HCT116 (cell line): ENCODE measurements at regions not wholly inside any gene's neighbourhood (a gene's known extent, or its start where the extent isn't known, plus 50 kb on each side); places are given as distances from the start of the nearest gene placed in this dataset.

Experiments used
- ATAC-seq: fragments of 200-7000 bp; cut with Tn5 transposase; 2 replicates; pipeline ENCODE4 v1.9.1; 2020; ENCODE audit warnings: mild to moderate bottlenecking, moderate library complexity
- BruUV-seq: library from RNA; stranded (reverse); fragments of 400-500 nt; replicated peaks from 2 replicates; lab custom pipeline; 2021; lab: Mats Ljungman, UMichigan
- CTCF ChIA-PET: fragments of 300-600 bp; sonication (Branson Sonifier 250); formaldehyde crosslinking; loops from one replicate; lab custom pipeline; 2021; ENCODE audit warnings: antibody characterized with exemption; lab: Charles Lee
- POLR2A ChIA-PET: fragments of 300-600, 350-600 bp; sonication (Branson Sonifier 250); formaldehyde crosslinking; loops from one replicate; lab custom pipeline; 2021; ENCODE audit warnings: antibody characterized with exemption; lab: Charles Lee
- RAD21 ChIA-PET, 2 experiments: fragments of 300-600 bp; sonication (Branson Sonifier 250); formaldehyde crosslinking; loops; one replicate each; lab custom pipeline; 2023; ENCODE audit warnings: low total read pairs in 2 of 2; ENCODE audit not compliant: uncharacterized antibody in 2 of 2, unreplicated experiment in 2 of 2, low non-redundant PET in 1 of 2; lab: Charles Lee
- DNase-seq: peaks from one replicate; pipeline ENCODE4 v3.0.0-alpha.2; 2010; ENCODE audit warnings: low read depth, low spot score
- H2AFZ ChIP-seq: fragments of 200-600 bp; shearing (Covaris generic), sonication (generic); 2 replicates; pipeline ENCODE4 v1.6.1; 2017; ENCODE audit warnings: low read depth, mixed run types, mixed read lengths, antibody characterized with exemption, low read length; ENCODE audit not compliant: poor library complexity, severe bottlenecking
- H3K27ac ChIP-seq: 2 replicates; pipeline ENCODE4 v1.5.1; 2012; ENCODE audit warnings: low read depth, low read length
- H3K27me3 ChIP-seq: fragments of 200-600 bp; sonication (generic); 2 replicates; pipeline ENCODE4 v1.6.1; 2016; ENCODE audit warnings: mixed run types, low read length, mixed read lengths; ENCODE audit not compliant: insufficient read depth
- H3K36me3 ChIP-seq, 2 experiments: fragments of 200-500 bp in 1 of 2; fragments of 200-600 bp in 1 of 2; sonication (Bioruptor generic) in 1 of 2; sonication (generic) in 1 of 2; 2 replicates each; pipeline versions ENCODE4 v1.5.1 to v1.6.1; 2014 to 2016; ENCODE audit warnings: low read length in 2 of 2, inconsistent platforms in 1 of 2, mixed read lengths in 1 of 2, mixed run types in 1 of 2; ENCODE audit not compliant: insufficient read depth in 2 of 2, control insufficient read depth in 1 of 2
- H3K4me1 ChIP-seq, 2 experiments: fragments of 200-600 bp in 1 of 2; sonication (generic) in 1 of 2; 2 replicates each; pipeline versions ENCODE4 v1.5.1 to v1.6.1; 2012 to 2017; ENCODE audit warnings: low read length in 2 of 2, inconsistent platforms in 1 of 2, mild to moderate bottlenecking in 1 of 2, mixed read lengths in 1 of 2, mixed run types in 1 of 2, moderate library complexity in 1 of 2; ENCODE audit not compliant: insufficient read depth in 2 of 2, control insufficient read depth in 1 of 2
- H3K4me2 ChIP-seq: fragments of 200-600 bp; sonication (generic); 2 replicates; pipeline ENCODE4 v1.6.1; 2017; ENCODE audit warnings: mixed run types, low read length, mixed read lengths
- H3K4me3 ChIP-seq, 2 experiments: fragments of 200-600 bp in 1 of 2; sonication (generic) in 1 of 2; replicated peaks in 1 of 2; 2 replicates each; pipeline ENCODE4 v1.5.1; 2011 to 2016; ENCODE audit warnings: low read length in 2 of 2, control low read depth in 1 of 2, low read depth in 1 of 2, mild to moderate bottlenecking in 1 of 2, mixed read lengths in 1 of 2, mixed run types in 1 of 2
- H3K79me2 ChIP-seq: fragments of 200-600 bp; sonication (generic); 2 replicates; pipeline ENCODE4 v1.6.1; 2017; ENCODE audit warnings: mild to moderate bottlenecking, mixed run types, low read length, moderate library complexity, mixed read lengths; ENCODE audit not compliant: insufficient read depth
- H3K9ac ChIP-seq: fragments of 200-600 bp; sonication (generic); 2 replicates; pipeline ENCODE4 v1.6.1; 2016; ENCODE audit warnings: low read length, mixed read lengths
- H3K9me2 ChIP-seq: fragments of 200-600 bp; sonication (generic), shearing (Covaris generic); 2 replicates; pipeline ENCODE4 v1.6.1; 2017; ENCODE audit warnings: mixed run types, mild to moderate bottlenecking, moderate library complexity; ENCODE audit not compliant: insufficient read depth
- H3K9me3 ChIP-seq, 2 experiments: fragments of 200-500 bp in 1 of 2; fragments of 200-600 bp in 1 of 2; sonication (Bioruptor generic) in 1 of 2; sonication (generic) in 1 of 2; 2 replicates each; pipeline ENCODE4 v1.6.1; 2014 to 2017; ENCODE audit warnings: low read length in 2 of 2, mixed read lengths in 2 of 2, inconsistent platforms in 1 of 2, low read depth in 1 of 2, mild to moderate bottlenecking in 1 of 2, mixed run types in 1 of 2, moderate library complexity in 1 of 2; ENCODE audit not compliant: control insufficient read depth in 1 of 2, insufficient read depth in 1 of 2
- H4K20me1 ChIP-seq: fragments of 200-600 bp; sonication (generic), shearing (Covaris generic); 2 replicates; pipeline ENCODE4 v1.6.1; 2017; ENCODE audit warnings: mixed run types, mild to moderate bottlenecking, moderate library complexity; ENCODE audit not compliant: insufficient read depth
- CBX3 ChIP-seq: IDR thresholded peaks from 2 replicates; pipeline ENCODE4 v1.6.1; 2012; ENCODE audit warnings: low read depth
- EGR1 ChIP-seq: IDR thresholded peaks from 2 replicates; pipeline ENCODE4 v1.6.1; 2012; ENCODE audit warnings: low read depth
- ELF1 ChIP-seq: IDR thresholded peaks from 2 replicates; pipeline ENCODE4 v1.6.1; 2012; ENCODE audit warnings: low read depth, borderline replicate concordance
- FOSL1 ChIP-seq: IDR thresholded peaks from 2 replicates; pipeline ENCODE4 v1.6.1; 2012; ENCODE audit warnings: low read depth
- JUND ChIP-seq: IDR thresholded peaks from 2 replicates; pipeline ENCODE4 v1.6.1; 2012
- POLR2AphosphoS5 ChIP-seq: IDR thresholded peaks from 2 replicates; pipeline ENCODE4 v1.6.1; 2011; ENCODE audit warnings: mild to moderate bottlenecking, low read depth, low read length, moderate library complexity
- RAD21 ChIP-seq: IDR thresholded peaks from 2 replicates; pipeline ENCODE4 v1.6.1; 2012; ENCODE audit warnings: low read depth, mild to moderate bottlenecking
- SIN3A ChIP-seq: IDR thresholded peaks from 2 replicates; pipeline ENCODE4 v1.6.1; 2012; ENCODE audit warnings: low read depth
- SP1 ChIP-seq: IDR thresholded peaks from 2 replicates; pipeline ENCODE4 v1.6.1; 2012; ENCODE audit warnings: low read depth
- SRF ChIP-seq: IDR thresholded peaks from 2 replicates; pipeline ENCODE4 v1.6.1; 2012; ENCODE audit warnings: low read depth
- TCF7L2 ChIP-seq: IDR thresholded peaks from 2 replicates; pipeline ENCODE4 v1.7.0; 2011; ENCODE audit warnings: borderline replicate concordance, inconsistent platforms; ENCODE audit not compliant: insufficient read depth, insufficient read length; ENCODE audit errors: extremely low read depth
- YY1 ChIP-seq: IDR thresholded peaks from 2 replicates; pipeline ENCODE4 v1.6.1; 2011; ENCODE audit warnings: low read length, low read depth, moderate library complexity, mild to moderate bottlenecking; ENCODE audit not compliant: insufficient replicate concordance; ENCODE audit errors: extremely low read depth
- ZFX ChIP-seq: fragments of 450-650 bp; IDR thresholded peaks from 2 replicates; pipeline ENCODE4 v1.6.1; 2017
- intact Hi-C: fragments of 100-400 bp; cut with micrococcal nuclease; formaldehyde crosslinking; loops from 2 replicates; pipeline ENCODE4 v1.10.0; 2022
- TF ChIP-seq, protein P1 (sequence below): IDR thresholded peaks from 2 replicates; pipeline ENCODE4 v1.6.1; 2012; ENCODE audit warnings: low read depth
- TF ChIP-seq, protein P2 (sequence below), 3 experiments: fragments of 200-600 bp in 1 of 3; sonication (generic) in 1 of 3; IDR thresholded peaks in 2 of 3; conservative IDR thresholded peaks in 1 of 3; 2 replicates each; pipeline ENCODE4 v1.5.1; 2012 to 2017; ENCODE audit warnings: low read depth in 2 of 3, low read length in 2 of 3, antibody characterized with exemption in 1 of 3, borderline replicate concordance in 1 of 3, control low read depth in 1 of 3, mild to moderate bottlenecking in 1 of 3, mixed read lengths in 1 of 3, mixed run types in 1 of 3, moderate library complexity in 1 of 3; ENCODE audit not compliant: insufficient read depth in 1 of 3
- TF ChIP-seq, protein P3 (sequence below): IDR thresholded peaks from 2 replicates; pipeline ENCODE4 v1.6.1; 2012
- TF ChIP-seq, protein P4 (sequence below): IDR thresholded peaks from 2 replicates; pipeline ENCODE4 v1.6.1; 2012
- TF ChIP-seq, protein P5 (sequence below): IDR thresholded peaks from 2 replicates; pipeline ENCODE4 v1.6.1; 2011; ENCODE audit warnings: mild to moderate bottlenecking, low read length, moderate library complexity; ENCODE audit not compliant: insufficient replicate concordance; ENCODE audit errors: extremely low read depth

DNA sequence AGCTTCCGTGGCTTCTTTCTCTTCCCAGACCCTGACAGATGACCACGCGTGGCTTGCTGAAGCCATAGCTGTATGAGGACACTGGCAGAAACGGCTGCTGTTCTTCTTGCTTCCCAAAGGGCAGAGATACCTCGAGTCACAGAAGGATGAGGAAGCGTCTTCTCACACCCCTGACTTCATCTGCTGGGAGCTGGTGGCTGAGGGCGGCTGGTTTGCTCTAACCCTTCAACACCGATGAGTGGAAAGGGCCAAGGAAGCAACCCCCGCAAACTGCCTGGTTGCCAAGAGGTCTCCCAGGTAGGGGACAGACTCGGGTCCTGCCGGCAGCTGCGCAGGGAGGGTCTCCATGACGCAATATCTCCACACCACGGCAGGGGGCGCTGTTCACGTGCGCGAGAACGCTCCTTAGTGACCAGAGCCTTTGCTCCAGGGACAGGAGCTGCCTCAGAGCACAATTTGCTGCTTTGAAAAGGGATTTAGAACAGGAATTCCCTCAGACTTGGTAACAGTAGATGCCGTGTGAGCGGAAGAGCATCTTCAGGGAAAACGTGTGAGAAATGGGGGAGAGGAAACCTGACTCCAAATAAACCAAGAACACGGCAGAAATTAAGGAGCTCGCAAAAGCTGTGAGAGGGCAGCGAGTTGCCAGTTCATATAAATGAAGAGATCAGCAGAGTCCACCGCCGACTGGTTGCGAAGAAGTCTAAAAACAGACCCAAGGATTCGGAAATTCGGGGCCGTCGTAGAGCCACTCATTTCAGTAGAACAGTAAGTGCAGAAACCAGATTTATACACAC is 80.2 kb downstream of the ERMARD start:
- POLR2A ChIA-PET: no interaction called here
- Histone ChIP-seq H2AFZ (peak overlapping the region; percentile 88), H3K4me3 (no peak overlapping the region), H3K9me3 (no peaks in the 10 kb centered on the region), H4K20me1 (no peaks in the 10 kb centered on the region), H3K4me1 (peaks cover 0 to 6% of the 10 kb centered on the region in 2 experiments; a peak in 1 of 4 replicates), H3K27ac (no peak overlapping the region), H3K27me3 (peaks cover 5% of the 10 kb centered on the region; the same call in 1 of the 2 replicates), H3K4me2 (peak overlapping the region; percentile 48), H3K36me3 (no peaks in the 10 kb centered on the region), H3K79me2 (no peaks in the 10 kb centered on the region), H3K9ac (no peak overlapping the region), H3K9me2 (no peaks in the 10 kb centered on the region)
- DNase-seq (peak; percentile 38), ATAC-seq (peak; percentile 98)
- RAD21 ChIA-PET: interaction anchor here (0.8 to 1.5 kb wide), 3 partner anchors 685 to 698 kb away, joined by 4 to 7 read pairs (median 4); no protein-coding TSS in a partner anchor
- no TSS peak for BruUV-seq
- intact Hi-C loops: loop anchor here (1.0 to 10.0 kb wide), 4 partner anchors 433 to 699 kb away; no protein-coding TSS in a partner anchor
- CTCF ChIA-PET: interaction anchor here (0.5 to 1.6 kb wide), 26 partner anchors 10 to 875 kb away, joined by 3 to 39 read pairs (median 4); no protein-coding TSS in a partner anchor
- TF ChIP-seq, protein P1, sequence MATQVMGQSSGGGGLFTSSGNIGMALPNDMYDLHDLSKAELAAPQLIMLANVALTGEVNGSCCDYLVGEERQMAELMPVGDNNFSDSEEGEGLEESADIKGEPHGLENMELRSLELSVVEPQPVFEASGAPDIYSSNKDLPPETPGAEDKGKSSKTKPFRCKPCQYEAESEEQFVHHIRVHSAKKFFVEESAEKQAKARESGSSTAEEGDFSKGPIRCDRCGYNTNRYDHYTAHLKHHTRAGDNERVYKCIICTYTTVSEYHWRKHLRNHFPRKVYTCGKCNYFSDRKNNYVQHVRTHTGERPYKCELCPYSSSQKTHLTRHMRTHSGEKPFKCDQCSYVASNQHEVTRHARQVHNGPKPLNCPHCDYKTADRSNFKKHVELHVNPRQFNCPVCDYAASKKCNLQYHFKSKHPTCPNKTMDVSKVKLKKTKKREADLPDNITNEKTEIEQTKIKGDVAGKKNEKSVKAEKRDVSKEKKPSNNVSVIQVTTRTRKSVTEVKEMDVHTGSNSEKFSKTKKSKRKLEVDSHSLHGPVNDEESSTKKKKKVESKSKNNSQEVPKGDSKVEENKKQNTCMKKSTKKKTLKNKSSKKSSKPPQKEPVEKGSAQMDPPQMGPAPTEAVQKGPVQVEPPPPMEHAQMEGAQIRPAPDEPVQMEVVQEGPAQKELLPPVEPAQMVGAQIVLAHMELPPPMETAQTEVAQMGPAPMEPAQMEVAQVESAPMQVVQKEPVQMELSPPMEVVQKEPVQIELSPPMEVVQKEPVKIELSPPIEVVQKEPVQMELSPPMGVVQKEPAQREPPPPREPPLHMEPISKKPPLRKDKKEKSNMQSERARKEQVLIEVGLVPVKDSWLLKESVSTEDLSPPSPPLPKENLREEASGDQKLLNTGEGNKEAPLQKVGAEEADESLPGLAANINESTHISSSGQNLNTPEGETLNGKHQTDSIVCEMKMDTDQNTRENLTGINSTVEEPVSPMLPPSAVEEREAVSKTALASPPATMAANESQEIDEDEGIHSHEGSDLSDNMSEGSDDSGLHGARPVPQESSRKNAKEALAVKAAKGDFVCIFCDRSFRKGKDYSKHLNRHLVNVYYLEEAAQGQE: no peak
- TF ChIP-seq ZFX (no peak), CBX3 (no peak), SRF (no peak), RAD21 (peak; percentile 90), SIN3A (no peak), TCF7L2 (no peak), ELF1 (no peak), POLR2AphosphoS5 (no peak), SP1 (no peak), JUND (no peak), YY1 (no peak), FOSL1 (no peak), EGR1 (no peak)
- TF ChIP-seq, protein P2, sequence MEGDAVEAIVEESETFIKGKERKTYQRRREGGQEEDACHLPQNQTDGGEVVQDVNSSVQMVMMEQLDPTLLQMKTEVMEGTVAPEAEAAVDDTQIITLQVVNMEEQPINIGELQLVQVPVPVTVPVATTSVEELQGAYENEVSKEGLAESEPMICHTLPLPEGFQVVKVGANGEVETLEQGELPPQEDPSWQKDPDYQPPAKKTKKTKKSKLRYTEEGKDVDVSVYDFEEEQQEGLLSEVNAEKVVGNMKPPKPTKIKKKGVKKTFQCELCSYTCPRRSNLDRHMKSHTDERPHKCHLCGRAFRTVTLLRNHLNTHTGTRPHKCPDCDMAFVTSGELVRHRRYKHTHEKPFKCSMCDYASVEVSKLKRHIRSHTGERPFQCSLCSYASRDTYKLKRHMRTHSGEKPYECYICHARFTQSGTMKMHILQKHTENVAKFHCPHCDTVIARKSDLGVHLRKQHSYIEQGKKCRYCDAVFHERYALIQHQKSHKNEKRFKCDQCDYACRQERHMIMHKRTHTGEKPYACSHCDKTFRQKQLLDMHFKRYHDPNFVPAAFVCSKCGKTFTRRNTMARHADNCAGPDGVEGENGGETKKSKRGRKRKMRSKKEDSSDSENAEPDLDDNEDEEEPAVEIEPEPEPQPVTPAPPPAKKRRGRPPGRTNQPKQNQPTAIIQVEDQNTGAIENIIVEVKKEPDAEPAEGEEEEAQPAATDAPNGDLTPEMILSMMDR (IDR thresholded peaks at IDR 0.05 in 2 of 3, conservative IDR thresholded peaks at IDR 0.05 in 1 of 3; ENCODE audit: borderline replicate concordance in 1 of 3, insufficient read depth in 1 of 3, low read depth in 2 of 3, low read length in 2 of 3): peak; percentile 84 to 97 (median 89)
- TF ChIP-seq, protein P3, sequence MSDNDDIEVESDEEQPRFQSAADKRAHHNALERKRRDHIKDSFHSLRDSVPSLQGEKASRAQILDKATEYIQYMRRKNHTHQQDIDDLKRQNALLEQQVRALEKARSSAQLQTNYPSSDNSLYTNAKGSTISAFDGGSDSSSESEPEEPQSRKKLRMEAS: no peak
- TF ChIP-seq, protein P4, sequence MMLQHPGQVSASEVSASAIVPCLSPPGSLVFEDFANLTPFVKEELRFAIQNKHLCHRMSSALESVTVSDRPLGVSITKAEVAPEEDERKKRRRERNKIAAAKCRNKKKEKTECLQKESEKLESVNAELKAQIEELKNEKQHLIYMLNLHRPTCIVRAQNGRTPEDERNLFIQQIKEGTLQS: no peak
- TF ChIP-seq, protein P5, sequence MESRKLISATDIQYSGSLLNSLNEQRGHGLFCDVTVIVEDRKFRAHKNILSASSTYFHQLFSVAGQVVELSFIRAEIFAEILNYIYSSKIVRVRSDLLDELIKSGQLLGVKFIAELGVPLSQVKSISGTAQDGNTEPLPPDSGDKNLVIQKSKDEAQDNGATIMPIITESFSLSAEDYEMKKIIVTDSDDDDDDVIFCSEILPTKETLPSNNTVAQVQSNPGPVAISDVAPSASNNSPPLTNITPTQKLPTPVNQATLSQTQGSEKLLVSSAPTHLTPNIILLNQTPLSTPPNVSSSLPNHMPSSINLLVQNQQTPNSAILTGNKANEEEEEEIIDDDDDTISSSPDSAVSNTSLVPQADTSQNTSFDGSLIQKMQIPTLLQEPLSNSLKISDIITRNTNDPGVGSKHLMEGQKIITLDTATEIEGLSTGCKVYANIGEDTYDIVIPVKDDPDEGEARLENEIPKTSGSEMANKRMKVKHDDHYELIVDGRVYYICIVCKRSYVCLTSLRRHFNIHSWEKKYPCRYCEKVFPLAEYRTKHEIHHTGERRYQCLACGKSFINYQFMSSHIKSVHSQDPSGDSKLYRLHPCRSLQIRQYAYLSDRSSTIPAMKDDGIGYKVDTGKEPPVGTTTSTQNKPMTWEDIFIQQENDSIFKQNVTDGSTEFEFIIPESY: no peak
